ENCODE measurements at regions not wholly inside any gene's neighbourhood (a gene's known extent, or its start where the extent isn't known, plus 50 kb on each side); places are given as distances from the start of the nearest gene placed in this dataset.

DNA sequence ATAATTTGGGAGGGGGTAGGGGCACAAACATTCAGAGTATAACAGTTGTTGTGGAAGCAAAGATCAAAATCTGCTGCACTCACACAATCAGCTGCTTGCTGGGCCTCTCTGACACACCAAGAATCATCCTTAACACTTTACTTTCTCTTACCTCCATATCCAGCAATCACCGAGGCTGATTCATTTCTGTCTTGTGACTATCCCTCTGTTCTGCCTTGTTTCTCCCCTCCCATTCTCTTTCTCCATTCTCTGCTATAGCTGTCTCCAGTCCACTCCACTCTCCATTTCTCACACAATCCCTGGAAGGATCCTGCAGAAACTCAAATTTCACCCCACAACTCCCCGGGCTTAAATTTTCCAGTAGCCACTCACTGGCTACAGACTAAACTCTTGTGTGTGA lies 91.8 kb upstream of the NGF start:
- H3K4me3 ChIP-seq (ENCODE audit: low read depth, low read length), result no peak overlapping the region
- no peak for DNase-seq (ENCODE audit: low read depth)

DNA sequence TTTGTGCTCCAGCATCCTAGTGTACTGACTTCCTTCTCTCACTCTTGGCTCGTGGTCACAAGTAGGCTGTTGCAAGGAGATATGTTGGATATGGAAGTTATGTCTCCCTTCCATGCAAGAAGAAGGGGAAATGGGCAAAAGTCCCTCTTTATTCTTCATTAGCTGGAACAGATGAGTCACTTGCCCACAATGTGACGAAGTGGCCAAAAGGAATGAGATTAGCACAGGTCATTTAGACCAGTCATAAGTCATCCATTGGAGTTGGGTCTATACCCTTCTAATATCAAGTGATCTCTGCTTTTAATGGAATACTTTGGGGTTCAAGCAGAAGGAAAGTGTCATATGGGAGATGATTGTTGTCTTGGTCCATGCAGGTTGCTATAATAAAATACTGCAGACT lies 91.2 kb upstream of the NGF start:
- H3K4me3 ChIP-seq (ENCODE audit: low read depth, low read length), result no peak overlapping the region
- DNase-seq (ENCODE audit: low read depth), result no peak

DNA sequence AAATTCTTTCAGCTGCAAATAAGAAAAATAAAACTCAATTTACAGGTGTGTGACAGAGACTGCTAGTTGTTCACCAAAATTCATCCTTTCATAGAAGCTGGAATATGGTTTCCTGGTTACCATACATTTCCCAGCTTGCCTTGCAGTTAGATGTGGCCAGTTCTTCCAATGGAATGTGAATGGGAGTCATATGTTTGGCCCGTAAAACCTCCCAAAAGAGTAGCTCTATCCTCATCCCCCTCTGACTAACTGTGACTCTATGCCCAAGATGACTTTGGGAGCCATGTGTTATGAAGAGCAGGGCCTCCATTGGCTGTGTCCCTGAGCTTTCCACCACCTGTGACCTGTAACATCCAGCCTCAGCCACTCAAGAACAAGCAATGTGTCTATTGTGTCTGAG lies 90.6 kb upstream of the NGF start:
- no peak overlapping the region for H3K4me3 ChIP-seq (ENCODE audit: low read depth, low read length)
- no peak for DNase-seq (ENCODE audit: low read depth)

DNA sequence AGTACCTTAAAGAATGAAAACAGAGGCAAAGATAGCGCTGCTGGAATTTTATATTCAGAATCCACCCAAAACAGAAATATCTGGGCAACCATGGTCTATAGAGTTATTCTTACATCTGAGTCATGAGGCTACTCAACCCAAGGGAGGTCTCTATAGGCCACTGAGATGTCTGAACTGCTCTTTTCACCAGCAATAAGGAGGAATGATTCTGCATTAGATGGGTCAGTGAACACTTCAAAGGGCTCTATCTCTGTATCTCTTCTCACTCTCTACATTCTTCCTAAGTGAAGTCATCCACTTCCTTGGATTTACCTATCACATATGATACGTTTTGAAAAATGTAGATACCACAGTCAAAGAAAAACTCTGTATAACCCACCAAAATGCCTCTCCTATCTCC lies 90.2 kb upstream of the NGF start:
- DNase-seq (ENCODE audit: low read depth), result no peak
- no peak overlapping the region for H3K4me3 ChIP-seq (ENCODE audit: low read depth, low read length)

DNA sequence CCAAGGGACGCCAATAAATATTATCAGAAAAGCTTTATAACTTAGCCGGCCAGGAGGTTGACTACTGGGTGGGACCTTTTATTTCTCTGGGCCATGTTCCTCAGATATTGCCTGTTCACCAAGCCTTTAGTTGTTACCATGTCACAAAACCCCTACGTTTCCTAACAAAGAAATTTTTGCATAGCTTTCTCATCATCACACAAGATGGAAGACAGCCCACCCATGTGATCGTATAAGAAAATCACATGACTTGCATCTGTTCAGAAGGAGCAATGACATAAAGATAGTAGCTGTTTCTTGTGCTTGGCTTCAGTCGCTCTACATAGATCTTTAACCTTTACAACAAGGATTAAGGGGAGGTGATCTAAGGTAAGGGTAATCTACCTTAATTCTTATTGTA lies 88.9 kb upstream of the NGF start:
- DNase-seq (ENCODE audit: low read depth), result no peak
- H3K4me3 ChIP-seq (ENCODE audit: low read depth, low read length), result no peak overlapping the region

DNA sequence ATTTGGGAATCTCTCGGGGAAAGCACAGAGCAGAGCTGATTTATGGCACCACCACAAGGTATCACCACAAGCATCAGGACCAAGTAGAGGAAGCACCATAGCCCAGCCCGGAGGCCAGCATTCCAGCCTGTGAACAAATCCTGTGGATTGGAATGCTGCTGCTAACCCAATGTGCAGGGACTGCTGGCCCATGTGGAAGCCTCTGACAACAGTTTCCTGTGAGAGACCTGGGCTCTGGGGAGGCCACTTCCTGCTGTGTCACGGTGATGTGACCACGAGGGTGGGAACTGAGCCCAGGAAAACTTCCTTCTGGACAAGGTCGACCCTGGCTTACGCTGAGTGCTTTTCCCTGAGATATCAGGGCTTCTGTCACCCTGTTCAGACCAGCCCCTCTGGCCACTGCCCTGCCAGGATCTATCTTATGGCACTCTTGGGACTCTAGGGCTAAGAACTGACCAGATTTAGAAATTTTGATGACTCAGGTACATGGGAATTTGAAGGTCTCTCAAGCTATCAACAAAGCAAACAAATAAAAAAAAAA lies 88.3 kb upstream of the NGF start:
- no peak overlapping the region for H3K4me3 ChIP-seq (ENCODE audit: low read depth, low read length)
- DNase-seq (ENCODE audit: low read depth), result peak; percentile 71

DNA sequence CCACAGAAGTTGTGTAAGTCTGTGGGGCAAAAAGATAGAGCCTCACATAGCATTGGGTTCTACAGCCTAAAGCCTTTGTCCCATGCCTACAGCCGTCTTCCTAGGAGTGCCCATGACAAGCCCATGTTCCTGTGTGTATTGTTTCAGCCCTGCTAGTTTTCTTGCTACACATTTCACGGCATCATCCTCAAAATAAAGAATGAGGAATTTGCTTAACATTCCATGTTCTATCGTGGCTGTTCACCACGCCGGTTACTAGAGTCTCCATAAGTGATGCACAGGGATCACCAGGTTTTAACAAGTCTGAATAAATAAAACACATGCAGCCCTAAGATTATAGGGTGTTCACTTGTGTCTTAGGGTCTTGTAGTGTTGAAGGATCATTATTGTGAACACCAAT lies 87.4 kb upstream of the NGF start:
- no peak for DNase-seq (ENCODE audit: low read depth)
- no peak overlapping the region for H3K4me3 ChIP-seq (ENCODE audit: low read depth, low read length)

DNA sequence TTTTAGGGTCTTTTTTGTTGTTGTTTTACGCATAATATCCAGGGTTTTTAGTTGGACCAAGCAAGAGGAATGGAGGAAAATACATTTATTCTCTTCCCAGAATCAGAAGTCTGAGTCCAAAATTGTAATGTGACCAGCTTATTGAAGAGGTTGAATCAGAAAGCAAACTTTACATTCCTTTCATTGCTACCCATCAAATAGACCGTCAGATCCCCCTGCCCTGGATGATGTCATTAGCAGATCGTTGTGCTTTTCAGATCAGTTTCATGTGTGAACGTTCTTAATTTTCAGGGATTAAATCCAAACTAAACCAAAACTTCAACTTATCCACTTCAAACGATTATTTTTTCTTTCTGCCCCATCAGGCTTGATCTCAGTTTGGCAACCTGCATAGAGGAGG lies 85.7 kb upstream of the NGF start:
- DNase-seq (ENCODE audit: low read depth), result no peak
- H3K4me3 ChIP-seq (ENCODE audit: low read depth, low read length), result no peak overlapping the region

DNA sequence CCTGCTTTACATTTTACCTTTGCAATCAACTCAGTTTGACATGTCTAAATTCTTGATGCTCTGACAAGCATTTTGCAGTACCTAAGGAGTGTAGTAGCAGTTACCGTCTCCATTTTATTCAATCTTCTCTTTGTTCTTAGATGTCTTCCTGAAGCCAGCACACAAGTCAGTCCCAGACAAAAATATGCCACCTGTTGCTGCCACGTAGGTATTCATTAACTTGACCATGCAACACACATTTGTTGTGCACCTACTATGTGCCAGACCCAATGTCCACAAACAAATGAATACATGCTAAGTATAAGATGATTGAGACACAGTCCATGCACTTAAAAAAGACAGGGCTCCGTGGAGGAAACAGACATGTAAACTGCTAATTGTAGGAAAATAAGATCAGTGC lies 81.5 kb upstream of the NGF start:
- H3K4me3 ChIP-seq (ENCODE audit: low read depth, low read length), result no peak overlapping the region
- DNase-seq (ENCODE audit: low read depth), result no peak

DNA sequence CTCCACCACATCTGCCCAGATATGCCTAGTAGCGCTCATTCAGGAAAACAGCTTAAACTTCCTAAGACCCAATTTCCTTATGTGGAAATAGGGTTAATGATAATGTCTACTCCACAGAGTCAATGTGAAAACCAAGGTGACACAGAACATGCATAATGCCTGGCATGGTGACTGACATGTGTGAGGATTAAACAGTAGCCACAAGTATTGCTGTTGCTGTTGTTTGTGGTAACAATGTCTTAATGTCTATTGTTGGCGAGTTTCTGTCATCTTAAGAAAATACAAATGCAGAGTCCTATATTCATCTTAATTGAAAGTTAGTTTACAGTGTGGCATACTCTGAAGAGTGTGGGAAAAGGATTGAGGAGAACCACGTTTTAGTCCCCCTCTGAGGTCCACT lies 75.6 kb upstream of the NGF start:
- DNase-seq (ENCODE audit: low read depth), result no peak
- H3K4me3 ChIP-seq (ENCODE audit: low read depth, low read length), result no peak overlapping the region

DNA sequence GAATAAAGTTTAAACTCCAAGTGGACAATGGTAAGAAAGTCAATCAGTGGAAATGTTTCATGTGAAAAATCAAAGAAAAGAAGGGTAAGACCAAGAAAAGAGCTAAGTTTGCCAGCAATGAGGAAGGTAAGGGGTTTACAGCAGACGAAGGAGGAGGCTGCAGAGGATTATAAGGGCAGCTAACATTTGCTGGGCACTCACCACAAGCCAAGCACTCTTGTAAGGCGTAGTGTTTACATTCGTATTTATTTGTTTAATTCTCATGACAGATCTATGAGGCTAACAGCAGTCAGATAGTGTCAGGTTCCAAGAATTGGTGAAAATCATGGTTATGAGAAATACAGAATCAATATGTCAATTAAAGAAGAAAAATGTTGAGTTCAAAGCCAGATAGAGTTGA lies 75.2 kb upstream of the NGF start:
- H3K4me3 ChIP-seq (ENCODE audit: low read depth, low read length), result no peak overlapping the region
- DNase-seq (ENCODE audit: low read depth), result no peak

DNA sequence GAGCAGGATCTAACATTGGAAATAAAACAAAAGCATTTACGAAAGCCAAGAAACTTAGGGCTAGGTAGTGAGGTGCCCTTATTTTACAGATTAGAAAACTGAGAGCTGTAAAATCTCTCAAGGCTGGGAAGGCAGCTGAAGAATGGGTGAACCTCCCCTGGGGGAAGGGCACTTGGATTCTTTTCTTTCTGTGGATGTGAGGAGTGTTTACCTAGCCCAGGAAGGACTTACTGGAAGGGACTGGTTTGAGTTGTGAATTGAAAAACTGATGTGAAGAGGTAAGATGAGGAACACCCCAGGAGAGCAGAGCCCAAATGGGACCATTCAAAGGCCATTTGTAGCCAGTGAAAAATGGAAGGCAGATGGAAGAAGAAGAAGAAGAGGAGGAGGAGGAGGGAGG lies 74.7 kb upstream of the NGF start:
- DNase-seq (ENCODE audit: low read depth), result no peak
- no peak overlapping the region for H3K4me3 ChIP-seq (ENCODE audit: low read depth, low read length)

DNA sequence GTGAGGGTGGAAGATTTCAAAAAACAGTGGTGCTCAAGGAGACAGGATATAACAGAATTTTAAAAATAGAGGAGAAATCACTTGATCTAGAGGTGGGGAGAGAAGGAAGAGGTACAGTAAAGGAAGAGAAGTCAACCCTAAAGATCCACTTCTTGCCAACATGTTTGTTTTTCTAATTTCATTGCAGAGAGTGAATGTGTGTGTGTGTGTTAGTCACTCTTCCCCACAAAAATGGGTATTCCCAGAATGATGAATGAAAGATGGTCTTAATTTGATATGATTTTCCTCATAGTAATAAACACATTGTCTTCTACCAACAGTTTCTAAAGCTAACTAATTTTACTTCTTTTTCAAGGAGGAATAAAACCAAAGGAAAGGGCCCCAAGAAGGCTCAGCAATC lies 74.2 kb upstream of the NGF start:
- no peak for DNase-seq (ENCODE audit: low read depth)
- H3K4me3 ChIP-seq (ENCODE audit: low read depth, low read length), result no peak overlapping the region

DNA sequence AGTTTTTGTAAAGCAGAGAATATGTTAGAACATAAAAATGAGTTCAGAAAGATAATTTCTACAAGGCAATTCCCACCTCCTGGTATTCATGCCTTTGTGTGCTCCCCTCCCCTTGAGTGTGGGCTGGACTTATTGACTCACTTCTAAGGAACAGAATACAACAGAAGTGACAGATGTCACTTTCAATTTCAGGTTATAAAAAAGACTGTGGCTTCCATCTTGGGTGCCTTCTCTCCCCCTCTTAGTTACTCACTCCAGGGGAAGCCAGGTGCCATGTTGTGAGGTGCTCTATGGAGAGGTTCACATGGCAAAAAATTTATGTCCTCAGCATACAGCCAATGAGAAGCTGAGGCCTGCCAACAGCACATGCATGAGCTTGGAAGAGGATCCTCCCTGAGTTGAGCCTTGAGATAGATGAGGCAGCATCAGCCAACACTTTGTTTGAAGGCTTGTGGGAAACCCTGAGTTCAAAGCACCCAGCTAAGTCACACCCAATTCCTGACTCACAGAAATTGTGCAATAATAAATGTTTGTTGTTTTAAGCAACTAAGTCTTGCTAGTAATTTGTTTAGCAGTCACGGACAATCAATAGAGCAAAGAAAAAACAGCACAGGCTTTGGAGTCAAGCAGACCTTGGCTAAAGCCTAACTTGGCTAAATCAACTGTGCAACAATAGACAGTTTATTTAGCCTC lies 73.5 kb upstream of the NGF start:
- no peak overlapping the region for H3K4me3 ChIP-seq (ENCODE audit: low read depth, low read length)
- no peak for DNase-seq (ENCODE audit: low read depth)

DNA sequence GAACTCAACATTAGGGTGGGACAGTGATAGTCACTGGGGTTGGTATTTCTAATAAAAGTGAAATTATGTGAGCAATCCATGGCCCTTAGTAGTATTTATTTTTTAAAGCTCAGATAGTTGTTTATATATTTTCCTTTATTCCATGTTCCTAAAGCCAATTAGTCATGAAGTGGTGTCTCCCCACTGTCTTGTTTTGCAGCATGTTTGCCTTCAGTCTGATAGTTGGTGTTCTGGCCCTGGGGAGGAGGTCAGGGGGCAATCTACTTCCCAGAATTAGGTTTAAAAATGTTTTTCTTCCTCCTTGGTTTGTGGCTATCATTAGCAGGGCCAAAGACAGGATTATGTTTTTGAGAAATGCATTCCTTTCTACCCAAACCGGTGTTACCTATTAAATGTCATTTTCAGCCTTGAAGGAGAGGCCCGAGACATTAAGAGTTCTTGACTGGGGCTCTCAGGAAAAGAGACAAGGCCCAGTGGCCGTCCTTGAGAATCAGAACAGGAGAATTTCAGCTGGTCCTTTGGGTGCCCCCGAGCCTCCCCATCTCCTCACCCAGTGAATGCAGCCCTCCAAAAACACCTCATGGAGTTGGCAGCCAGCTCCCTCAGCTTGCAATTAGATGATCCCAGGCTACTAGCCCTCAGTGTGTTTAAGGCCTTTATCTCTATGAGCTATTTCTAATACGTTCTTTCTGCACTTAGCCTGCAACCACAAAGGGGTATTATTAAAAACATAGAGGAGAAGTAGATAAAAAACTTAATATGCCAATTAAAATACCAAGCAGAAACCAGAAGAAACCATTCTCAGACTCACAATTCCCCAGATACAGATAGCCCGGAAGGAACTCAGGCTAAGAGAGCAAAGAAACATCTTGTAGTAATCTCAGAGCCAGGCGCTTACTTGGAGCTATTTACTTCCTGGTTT lies 71.3 kb upstream of the NGF start:
- DNase-seq (ENCODE audit: low read depth), result no peak
- H3K4me3 ChIP-seq (ENCODE audit: low read depth, low read length), result no peak overlapping the region

DNA sequence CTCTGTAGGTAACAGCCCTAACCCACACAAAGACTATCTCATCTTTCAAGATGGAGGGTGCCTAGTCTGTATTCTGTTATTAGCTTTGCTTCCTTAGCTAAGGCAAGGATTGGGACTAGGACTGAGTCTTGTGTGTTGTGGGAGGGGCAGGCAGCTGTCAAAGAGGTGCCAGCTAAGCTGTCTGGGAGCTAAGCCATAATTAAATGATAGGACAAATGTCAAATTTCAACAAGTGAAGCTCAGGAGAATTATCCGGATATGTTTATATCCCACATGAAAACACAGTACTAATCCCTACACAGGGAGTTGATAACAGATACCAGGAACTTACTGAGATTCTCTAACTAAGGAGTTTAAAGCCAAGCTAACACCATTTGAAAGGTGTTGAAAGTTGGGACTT lies 70.5 kb upstream of the NGF start:
- no peak for DNase-seq (ENCODE audit: low read depth)
- H3K4me3 ChIP-seq (ENCODE audit: low read depth, low read length), result no peak overlapping the region

DNA sequence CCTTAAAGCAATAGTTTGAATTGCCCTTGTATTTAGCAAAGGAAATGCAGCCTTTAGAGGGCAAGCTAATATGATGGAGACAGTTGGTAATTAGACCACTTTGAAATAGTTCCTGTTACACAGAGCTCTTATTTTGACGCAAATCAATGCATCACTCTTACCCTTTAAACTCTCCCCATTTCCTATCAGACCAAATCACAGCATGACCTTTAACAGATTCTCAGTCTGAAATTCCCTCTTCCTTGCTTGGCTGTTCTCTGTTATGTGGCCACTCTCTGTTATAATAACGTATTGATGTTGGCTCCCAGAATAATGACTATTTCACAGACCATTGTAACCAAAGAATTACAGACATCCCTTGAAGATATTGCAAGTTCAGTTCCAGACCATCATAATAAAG lies 66.9 kb upstream of the NGF start:
- no peak overlapping the region for H3K4me3 ChIP-seq (ENCODE audit: low read depth, low read length)
- no peak for DNase-seq (ENCODE audit: low read depth)

DNA sequence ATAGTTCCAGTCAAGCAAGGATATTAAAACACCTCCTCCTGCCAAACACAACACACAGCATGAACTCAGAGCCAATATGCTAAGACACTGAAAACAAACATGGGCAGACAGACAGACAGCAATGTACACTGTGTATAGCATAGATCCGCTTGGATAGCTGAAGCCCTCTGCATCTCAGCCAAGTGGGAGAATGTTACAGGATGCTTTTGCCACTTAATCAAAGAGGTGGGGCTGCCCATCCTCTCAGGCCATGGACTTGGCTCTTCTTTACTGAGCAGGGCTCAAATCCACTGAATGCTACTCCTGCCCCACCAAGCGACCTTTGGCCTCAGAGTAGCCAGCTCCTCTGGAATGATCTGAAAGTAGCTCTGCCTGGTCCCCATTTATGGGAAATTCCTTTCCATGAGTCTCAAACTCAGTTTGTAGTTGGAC lies 64.7 kb upstream of the NGF start:
- peak; percentile 10 for DNase-seq (ENCODE audit: low read depth)
- H3K4me3 ChIP-seq (ENCODE audit: low read depth, low read length), result no peak overlapping the region

DNA sequence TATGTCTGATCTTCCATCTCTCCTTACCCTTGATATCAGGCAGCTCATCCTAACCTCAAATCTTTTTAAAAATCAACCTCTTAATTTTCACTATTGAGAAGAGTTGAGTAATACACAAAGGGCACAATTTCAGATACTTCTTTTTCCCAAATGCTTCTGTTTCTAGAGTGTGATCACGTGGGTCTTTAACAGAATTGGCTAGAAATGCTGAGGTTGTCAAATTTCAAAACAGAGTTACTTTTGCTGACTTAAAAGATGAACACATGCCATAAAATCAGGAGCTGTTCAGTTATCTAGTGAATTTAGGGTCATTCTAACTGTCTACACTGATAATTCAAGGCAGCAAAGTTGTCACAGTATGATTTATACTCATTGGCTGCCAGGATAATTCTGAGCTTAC lies 63.6 kb upstream of the NGF start:
- no peak for DNase-seq (ENCODE audit: low read depth)
- no peak overlapping the region for H3K4me3 ChIP-seq (ENCODE audit: low read depth, low read length)

DNA sequence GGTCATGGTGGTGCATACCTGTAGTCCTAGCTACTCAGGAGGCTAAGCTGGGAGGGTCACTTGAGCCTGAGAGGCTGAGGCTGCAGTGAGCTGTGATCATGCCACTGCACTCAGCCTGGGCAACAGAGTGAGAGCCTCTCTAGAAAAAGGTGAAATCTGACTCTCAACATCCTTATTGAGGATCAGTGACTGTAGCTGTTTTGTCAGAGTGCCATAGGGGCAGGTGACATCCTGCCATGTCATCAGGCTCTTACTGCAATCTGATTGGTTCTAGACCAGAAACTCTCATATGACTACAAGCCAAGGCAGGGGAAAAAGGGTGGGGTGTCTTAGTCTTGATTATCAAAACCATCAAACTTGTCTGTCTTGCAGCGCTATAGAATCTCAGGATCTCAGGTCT lies 62.8 kb upstream of the NGF start:
- H3K4me3 ChIP-seq (ENCODE audit: low read depth, low read length), result no peak overlapping the region
- no peak for DNase-seq (ENCODE audit: low read depth)

DNA sequence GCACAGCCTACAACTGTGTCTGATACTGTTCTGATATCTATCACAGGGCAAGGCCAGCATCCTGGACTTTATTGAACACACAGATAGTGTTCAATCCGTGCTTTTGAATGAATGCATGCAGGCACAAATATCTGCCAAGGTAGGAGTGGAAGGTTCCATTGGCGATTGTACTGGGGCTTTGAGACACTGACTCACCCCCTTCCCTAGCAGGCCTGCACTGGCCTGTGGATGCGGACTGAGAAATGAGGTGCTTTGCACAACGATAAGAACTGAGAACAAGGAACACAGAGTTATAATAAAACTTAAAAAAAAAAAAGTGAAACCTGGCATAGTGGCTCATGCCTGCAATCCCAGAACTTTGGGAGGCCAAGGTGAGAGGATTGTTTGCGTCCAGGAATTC lies 62.4 kb upstream of the NGF start:
- H3K4me3 ChIP-seq (ENCODE audit: low read depth, low read length), result no peak overlapping the region
- DNase-seq (ENCODE audit: low read depth), result no peak

All from skeletal muscle cell (primary cell).